HL-60 (cell line): ENCODE measurements at regions not wholly inside any gene's neighbourhood (a gene's known extent, or its start where the extent isn't known, plus 50 kb on each side); places are given as distances from the start of the nearest gene placed in this dataset.

Experiments used
- GABPA ChIP-seq: IDR thresholded peaks from 2 replicates; pipeline ENCODE4 v1.6.1; 2012; ENCODE audit warnings: low read depth
- POLR2AphosphoS5 ChIP-seq: IDR thresholded peaks from 2 replicates; pipeline ENCODE4 v1.6.1; 2012; ENCODE audit warnings: low read depth
- TF ChIP-seq, protein P1 (sequence below): IDR thresholded peaks from one replicate; pipeline ENCODE4 v1.5.1; 2011; ENCODE audit warnings: low read length, control low read depth, inconsistent platforms; ENCODE audit not compliant: insufficient read depth
- TF ChIP-seq, protein P2 (sequence below): IDR thresholded peaks from 2 replicates; pipeline ENCODE4 v1.6.1; 2012; ENCODE audit warnings: low read depth; ENCODE audit not compliant: insufficient replicate concordance

DNA sequence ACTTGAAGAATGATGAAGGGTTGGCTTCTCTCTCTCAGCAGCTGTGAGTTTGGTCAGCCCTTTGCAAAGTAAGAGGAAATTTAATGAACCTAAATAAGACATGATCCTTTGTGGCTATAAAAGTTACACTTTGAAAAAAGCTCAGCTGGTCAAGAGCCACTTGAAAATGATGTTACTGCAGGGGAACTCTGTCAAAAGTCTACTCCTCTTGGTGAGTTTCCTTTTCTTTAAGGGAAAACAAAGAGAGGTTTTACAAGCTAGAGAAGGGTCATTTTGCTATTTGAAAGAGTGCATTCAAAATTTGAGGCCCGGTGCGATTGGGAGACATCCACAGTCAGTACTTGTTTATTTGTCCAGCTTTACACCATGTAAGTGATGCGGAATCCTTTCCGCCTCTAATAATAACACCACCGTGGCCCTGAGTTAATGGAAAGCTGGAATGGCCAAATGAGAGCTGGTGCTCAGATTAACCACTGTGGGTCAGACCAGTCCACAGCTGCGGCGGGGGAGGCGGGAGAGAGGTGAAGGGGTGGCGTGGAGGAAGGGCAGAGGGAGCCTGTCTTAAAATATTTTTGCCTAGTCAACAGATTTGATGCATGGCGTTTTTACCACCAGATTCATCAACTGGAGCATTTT lies 404.0 kb downstream of the TLE4 start:
- TF ChIP-seq, protein P1, sequence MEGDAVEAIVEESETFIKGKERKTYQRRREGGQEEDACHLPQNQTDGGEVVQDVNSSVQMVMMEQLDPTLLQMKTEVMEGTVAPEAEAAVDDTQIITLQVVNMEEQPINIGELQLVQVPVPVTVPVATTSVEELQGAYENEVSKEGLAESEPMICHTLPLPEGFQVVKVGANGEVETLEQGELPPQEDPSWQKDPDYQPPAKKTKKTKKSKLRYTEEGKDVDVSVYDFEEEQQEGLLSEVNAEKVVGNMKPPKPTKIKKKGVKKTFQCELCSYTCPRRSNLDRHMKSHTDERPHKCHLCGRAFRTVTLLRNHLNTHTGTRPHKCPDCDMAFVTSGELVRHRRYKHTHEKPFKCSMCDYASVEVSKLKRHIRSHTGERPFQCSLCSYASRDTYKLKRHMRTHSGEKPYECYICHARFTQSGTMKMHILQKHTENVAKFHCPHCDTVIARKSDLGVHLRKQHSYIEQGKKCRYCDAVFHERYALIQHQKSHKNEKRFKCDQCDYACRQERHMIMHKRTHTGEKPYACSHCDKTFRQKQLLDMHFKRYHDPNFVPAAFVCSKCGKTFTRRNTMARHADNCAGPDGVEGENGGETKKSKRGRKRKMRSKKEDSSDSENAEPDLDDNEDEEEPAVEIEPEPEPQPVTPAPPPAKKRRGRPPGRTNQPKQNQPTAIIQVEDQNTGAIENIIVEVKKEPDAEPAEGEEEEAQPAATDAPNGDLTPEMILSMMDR = no peak
- TF ChIP-seq POLR2AphosphoS5 (no peak), GABPA (no peak)
- TF ChIP-seq, protein P2, sequence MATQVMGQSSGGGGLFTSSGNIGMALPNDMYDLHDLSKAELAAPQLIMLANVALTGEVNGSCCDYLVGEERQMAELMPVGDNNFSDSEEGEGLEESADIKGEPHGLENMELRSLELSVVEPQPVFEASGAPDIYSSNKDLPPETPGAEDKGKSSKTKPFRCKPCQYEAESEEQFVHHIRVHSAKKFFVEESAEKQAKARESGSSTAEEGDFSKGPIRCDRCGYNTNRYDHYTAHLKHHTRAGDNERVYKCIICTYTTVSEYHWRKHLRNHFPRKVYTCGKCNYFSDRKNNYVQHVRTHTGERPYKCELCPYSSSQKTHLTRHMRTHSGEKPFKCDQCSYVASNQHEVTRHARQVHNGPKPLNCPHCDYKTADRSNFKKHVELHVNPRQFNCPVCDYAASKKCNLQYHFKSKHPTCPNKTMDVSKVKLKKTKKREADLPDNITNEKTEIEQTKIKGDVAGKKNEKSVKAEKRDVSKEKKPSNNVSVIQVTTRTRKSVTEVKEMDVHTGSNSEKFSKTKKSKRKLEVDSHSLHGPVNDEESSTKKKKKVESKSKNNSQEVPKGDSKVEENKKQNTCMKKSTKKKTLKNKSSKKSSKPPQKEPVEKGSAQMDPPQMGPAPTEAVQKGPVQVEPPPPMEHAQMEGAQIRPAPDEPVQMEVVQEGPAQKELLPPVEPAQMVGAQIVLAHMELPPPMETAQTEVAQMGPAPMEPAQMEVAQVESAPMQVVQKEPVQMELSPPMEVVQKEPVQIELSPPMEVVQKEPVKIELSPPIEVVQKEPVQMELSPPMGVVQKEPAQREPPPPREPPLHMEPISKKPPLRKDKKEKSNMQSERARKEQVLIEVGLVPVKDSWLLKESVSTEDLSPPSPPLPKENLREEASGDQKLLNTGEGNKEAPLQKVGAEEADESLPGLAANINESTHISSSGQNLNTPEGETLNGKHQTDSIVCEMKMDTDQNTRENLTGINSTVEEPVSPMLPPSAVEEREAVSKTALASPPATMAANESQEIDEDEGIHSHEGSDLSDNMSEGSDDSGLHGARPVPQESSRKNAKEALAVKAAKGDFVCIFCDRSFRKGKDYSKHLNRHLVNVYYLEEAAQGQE = no peak
